Stimulated activated CD4-positive, alpha-beta T cell treated with anti-CD3 and anti-CD28 coated beads, Interleukin-4, amount 100 ng/mL, for 4 hours (primary cell): ENCODE measurements at regions not wholly inside any gene's neighbourhood (a gene's known extent, or its start where the extent isn't known, plus 50 kb on each side); places are given as distances from the start of the nearest gene placed in this dataset.

Source experiments
- DNase-seq, 2 experiments: peaks; one replicate each; pipeline ENCODE4 v3.0.0-alpha.2; 2020

- DNase-seq = no peak
These were observed 175.9 kb upstream of the BMP4 start for GRCh38 chr14:54132496-54132895.

- DNase-seq = no peak
These were observed 177.3 kb upstream of the BMP4 start for GRCh38 chr14:54133896-54134295.

- DNase-seq = no peak
These were observed 179.2 kb upstream of the BMP4 start for GRCh38 chr14:54135804-54136280.

GRCh38 chr14:54136894-54137613 is 180.4 kb upstream of the BMP4 start:
- no peak for DNase-seq

GRCh38 chr14:54137614-54137961 is 181.0 kb upstream of the BMP4 start:
- DNase-seq = no peak

- no peak for DNase-seq
These were observed 181.4 kb upstream of the BMP4 start for GRCh38 chr14:54138024-54138353.

- no peak for DNase-seq
These were observed 181.9 kb upstream of the BMP4 start for GRCh38 chr14:54138354-54139038.

- no peak for DNase-seq
These were observed 183.9 kb upstream of the BMP4 start for GRCh38 chr14:54140551-54140950.

- DNase-seq = no peak
These were observed 190.0 kb upstream of the BMP4 start for GRCh38 chr14:54146601-54147000.

GRCh38 chr14:54147282-54147681 is 190.7 kb upstream of the BMP4 start:
- DNase-seq = no peak

GRCh38 chr14:54147758-54148157 is 191.1 kb upstream of the BMP4 start:
- no peak for DNase-seq

- no peak for DNase-seq
These were observed 191.6 kb upstream of the BMP4 start for GRCh38 chr14:54148251-54148650.

GRCh38 chr14:54152351-54152750 is 195.7 kb upstream of the BMP4 start:
- no peak for DNase-seq

GRCh38 chr14:54166049-54166950 is 209.7 kb upstream of the BMP4 start:
- DNase-seq = no peak

GRCh38 chr14:54168489-54168888 is 211.9 kb upstream of the BMP4 start:
- no peak for DNase-seq

GRCh38 chr14:54169254-54169924 is 212.8 kb upstream of the BMP4 start:
- DNase-seq = no peak

GRCh38 chr14:54170301-54170700 is 213.7 kb upstream of the BMP4 start:
- no peak for DNase-seq

- no peak for DNase-seq
These were observed 215.5 kb upstream of the BMP4 start for GRCh38 chr14:54172114-54172513.

GRCh38 chr14:54172562-54172961 is 215.9 kb upstream of the BMP4 start:
- no peak for DNase-seq

- no peak for DNase-seq
These were observed 217.2 kb upstream of the BMP4 start for GRCh38 chr14:54173802-54174201.

GRCh38 chr14:54174457-54174856 is 217.8 kb upstream of the BMP4 start:
- no peak for DNase-seq

- DNase-seq = peak; percentile 3 to 17
These were observed 218.8 kb upstream of the BMP4 start for GRCh38 chr14:54175298-54175942.

- DNase-seq = no peak
These were observed 219.8 kb upstream of the CDKN3 start for GRCh38 chr14:54177019-54177418.
